Stimulated activated CD8-positive, alpha-beta memory T cell treated with anti-CD3 and anti-CD28 coated beads, Interleukin-15, amount 100 ng/mL, for 24 hours (primary cell): ENCODE measurements at regions not wholly inside any gene's neighbourhood (a gene's known extent, or its start where the extent isn't known, plus 50 kb on each side); places are given as distances from the start of the nearest gene placed in this dataset.

Experiments
- DNase-seq: peaks from one replicate; pipeline ENCODE4 v3.0.0-alpha.2; 2020; ENCODE audit warnings: low read depth

DNA sequence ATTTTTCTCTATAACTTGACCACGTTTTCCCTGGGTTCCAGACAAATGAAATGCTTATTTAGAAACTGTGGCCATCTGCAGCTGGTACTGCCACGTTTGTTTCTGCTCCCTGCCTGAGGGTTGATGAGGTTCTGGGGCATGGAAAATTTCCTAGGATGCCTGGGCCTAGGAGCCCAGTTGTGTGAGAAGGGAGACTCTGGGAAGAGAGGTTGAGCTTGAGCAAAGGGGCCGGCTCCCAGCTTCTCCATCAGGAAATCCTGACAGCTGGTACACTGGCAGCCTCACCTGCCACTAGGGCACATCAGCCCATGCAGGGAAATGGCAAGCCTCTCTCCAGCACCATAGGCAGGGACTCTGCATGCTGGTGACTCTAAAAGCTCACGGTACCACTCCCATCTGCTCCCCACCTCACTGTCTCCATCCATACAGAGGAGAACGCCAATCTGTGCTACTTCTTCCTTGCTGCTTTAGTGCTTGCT, 165.4 kb upstream of the PPP2R3A start:
- DNase-seq = no peak

GRCh38 chr3:135801018-135801417, 164.5 kb upstream of the PPP2R3A start:
- DNase-seq = no peak

- no peak for DNase-seq
Observed at GRCh38 chr3:135802171-135802570, 163.4 kb upstream of the PPP2R3A start.

DNA sequence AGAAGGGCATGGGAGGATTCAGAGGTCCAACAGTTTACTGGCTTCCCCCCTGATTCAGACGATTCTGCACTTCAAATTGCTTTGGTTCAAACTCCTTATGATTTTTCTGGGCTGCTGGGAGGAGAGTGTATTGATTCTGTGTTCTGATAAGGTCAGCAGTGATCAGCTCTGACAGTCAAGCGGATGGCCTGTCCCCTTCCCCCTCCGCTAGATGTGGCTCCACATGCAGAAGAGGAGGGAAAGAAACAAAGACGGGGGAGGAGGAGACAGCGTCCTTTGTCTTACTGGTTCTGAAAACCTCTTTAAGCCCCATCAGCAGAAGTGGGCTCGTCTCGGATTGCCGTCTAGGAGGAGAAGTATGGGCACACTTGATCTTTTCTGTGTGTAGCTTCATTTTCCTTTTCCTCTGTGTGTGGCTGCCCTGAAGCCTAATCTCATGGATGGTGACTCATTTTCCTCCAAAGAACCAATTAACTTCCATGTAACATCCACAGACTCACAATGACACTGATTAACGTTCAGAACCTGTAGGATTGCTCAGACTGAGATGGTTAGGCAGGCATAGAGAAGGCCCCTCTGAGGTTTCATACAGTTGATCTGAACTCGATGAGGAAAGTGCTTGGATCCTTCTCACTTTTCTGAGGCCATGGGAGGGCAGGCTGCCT, 162.4 kb upstream of the PPP2R3A start:
- DNase-seq = no peak

DNA sequence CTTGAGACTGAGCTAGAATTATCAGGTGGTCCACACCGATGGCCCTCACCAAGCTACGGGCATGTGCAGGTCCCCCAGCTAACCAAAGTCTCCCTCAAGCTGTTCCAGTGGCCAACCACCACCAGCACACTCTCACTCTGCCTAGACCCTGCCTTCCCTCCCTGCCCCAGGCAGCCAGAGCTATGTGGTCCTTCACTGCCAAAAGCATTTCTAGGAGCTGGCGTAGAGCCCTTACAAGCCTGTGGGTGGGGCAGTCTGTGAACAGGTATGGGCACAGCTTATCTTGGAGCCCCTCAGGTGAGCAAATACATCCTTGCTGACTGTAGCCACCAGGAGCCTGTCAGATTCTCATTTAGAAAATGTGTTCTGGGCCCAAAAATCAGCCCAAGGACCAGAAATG, 159.8 kb upstream of the PPP2R3A start:
- no peak for DNase-seq

GRCh38 chr3:135806317-135806716, 159.2 kb upstream of the PPP2R3A start:
- DNase-seq = no peak

- no peak for DNase-seq
Observed at GRCh38 chr3:135807879-135808278, 157.6 kb upstream of the PPP2R3A start.

- DNase-seq = no peak
Observed at GRCh38 chr3:135809021-135809634, 156.4 kb upstream of the PPP2R3A start.

DNA sequence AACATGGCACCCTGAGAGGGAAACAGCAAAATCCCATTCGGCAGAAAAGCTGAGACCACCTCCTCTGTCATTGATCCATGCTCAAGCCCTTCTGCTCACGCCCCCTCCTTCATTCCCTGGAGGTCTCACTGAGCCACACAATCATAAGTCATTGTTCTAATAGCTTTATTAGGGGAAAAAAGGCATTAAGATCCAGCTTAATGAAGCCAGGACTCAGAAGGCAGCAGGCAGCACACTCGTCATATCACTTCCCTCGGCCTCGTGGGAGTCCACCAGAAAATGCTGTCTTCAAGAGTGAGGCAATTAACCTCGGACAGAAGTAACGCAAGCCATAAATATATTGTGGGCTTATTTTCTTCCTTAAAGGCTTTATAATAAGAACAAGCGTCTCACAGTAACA, 153.9 kb upstream of the PPP2R3A start:
- no peak for DNase-seq

GRCh38 chr3:135812057-135812456, 153.5 kb upstream of the PPP2R3A start:
- no peak for DNase-seq

- DNase-seq = no peak
Observed at GRCh38 chr3:135834465-135834864, 131.1 kb upstream of the PPP2R3A start.

GRCh38 chr3:135837977-135838631, 127.4 kb upstream of the PPP2R3A start:
- DNase-seq = no peak

DNA sequence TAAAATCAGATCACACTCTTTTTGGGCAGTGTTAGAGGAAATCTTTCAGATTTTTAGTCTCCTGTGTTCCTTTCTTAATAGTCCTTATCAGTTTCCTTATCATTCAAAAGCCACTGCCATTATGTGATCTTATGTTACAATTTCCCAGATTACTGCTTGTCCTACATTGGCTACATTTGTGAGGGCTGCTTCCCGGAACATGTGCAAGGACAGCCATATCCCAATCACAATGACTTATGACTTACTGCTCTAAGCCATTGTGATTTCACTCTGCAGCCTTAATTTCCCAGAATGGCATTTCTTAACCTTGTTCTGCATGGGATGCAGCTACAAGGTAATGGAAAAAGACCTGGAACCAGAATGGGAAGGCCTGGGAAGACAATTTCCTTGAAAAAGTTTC, 125.1 kb upstream of the PPP2R3A start:
- DNase-seq = no peak

DNA sequence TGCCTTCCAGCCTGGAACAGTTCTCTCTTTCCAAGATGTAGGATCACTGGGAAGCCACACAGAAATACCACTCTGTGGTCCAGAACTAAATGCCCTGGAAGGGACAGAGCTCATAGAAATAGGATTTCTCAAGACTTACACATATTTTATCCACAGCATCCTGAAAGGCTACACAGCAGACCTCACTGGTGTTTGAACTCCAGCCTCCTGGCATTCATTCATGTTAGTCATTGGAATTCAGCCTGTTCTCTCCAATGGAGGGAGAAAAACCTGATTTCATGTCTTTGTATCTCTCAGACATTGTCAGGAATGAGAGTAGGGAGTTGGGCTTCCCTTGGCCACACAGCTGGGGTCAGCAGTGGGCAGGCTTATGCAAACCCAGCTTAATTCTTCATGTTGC, 121.1 kb upstream of the PPP2R3A start:
- no peak for DNase-seq

DNA sequence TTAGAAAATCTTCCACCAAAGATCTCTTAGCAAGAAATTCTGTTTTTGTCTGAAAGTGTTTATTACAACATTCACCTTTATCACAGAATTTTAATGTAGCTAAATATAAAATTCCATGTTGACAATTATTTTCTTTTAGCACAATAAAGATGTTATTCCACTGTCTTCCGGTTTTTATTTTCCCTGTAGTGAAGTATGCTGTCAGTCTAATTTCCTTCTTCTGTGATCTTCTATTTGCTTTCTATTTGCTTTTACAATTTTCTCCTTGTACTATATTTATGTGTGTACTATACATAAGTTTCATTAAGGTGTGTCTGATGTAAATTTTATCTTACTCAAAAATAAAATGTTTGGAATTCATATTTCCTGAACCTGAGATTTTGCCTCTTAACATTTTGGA, 117.5 kb upstream of the PPP2R3A start:
- no peak for DNase-seq

- no peak for DNase-seq
Observed at GRCh38 chr3:135849827-135850226, 115.7 kb upstream of the PPP2R3A start.

DNA sequence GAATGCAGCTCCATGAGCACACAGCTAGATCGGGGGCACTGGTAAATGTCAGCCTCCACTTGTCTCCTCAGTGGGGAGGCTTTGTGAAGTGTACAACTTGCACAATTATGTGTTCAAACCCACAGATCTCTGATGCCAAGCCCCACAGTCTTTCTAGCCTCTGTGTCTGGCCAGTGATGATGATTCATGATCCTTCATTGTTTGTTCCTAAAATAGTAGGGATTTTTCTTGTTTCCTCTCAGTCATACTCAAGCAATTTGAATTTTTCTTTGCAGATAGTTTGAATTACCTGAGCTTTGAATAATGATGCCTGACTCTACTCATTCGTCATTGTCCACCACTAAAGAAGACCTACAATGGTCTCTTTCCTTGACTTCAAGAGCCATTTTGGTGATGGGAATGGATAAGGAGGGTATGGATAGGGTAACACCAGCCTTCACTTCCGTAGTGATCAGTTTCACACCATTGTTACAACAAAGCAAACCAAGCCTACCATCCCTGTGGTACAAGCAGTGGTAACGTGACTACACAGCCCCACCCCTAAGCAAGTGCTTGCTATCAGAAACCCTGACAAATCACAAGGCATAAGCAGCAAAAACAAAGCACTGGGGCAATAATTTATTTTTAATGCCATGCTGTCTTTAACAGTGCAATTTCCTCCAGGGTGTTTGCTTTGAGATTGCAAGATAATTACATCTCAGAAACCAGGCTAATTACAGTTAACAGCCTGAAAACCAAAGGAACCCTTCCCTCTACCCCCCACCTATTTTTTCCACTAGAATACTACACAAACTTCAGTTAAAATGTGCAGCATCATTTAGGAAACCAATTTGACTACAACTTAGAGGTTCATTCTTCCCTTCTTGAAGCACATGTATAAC, 114.1 kb upstream of the PPP2R3A start:
- DNase-seq = no peak

- DNase-seq = no peak
Observed at GRCh38 chr3:135853981-135854380, 111.5 kb upstream of the PPP2R3A start.

DNA sequence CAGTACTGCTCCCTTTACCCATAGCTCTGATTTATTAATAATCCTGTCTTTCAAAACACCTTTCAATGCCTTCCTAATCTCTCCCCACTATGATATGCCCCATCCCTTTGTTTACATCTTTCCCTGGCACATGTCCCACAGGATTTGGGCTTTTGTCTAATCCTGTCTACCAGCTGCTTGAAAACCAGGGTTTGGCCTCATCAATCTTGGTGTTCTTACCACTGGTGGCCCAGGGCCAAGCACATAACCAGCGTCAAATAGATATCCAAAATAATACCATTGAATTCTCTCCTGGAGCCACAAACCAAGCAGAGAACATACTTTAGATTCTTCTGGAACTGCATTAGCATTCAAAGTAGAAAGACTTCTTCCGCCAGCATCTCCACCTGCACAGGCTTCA, 104.8 kb upstream of the PPP2R3A start:
- no peak for DNase-seq

DNA sequence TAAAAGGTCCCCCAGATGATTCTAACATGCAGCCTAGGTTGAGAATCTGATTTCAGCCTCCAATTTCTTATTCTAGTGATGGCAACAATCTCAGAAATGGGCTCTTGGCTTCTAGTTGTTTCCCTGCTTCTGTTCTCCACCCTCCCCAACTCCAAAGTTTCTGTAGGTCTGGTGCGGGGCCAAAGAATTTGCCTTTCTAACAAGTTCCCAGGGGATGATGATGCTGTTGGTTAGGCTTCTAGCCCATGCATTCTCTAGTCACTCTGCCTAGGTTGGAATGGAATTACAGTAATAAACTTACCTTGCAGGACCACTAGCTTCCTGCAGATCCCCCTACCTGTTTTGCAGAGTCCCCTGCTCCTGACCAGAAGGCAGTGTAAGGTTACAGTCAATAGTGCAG, 103.2 kb upstream of the PPP2R3A start:
- no peak for DNase-seq

DNA sequence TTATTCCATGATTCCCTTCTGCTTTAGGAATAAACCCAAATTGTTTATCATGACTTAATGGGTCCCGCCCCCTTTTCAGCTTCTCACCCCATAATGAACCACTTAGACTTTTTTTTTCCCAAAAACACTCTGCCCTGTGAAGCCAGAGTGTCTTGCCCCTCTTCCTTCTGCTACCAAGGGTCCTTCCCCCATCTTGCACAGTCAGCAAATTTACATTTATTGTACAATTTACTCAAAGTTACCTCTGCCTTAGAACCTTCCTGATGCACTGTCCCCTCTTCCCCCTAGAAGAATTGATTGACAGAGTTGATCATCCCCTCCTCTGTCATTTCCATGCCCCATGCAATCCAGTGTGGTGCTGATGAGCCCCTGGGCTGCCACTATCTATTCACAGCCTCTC, 101.5 kb upstream of the PPP2R3A start:
- no peak for DNase-seq

GRCh38 chr3:135865085-135865484, 100.4 kb upstream of the PPP2R3A start:
- DNase-seq = no peak

GRCh38 chr3:135865553-135865952, 100.0 kb upstream of the PPP2R3A start:
- DNase-seq = no peak
